Renal pelvis (tissue), 1 donor: ENCODE measurements at regions not wholly inside any gene's neighbourhood (a gene's known extent, or its start where the extent isn't known, plus 50 kb on each side); places are given as distances from the start of the nearest gene placed in this dataset.

Experiments used
- DNase-seq: peaks from one replicate; pipeline ENCODE4 v3.0.0-alpha.2; 2013

DNA sequence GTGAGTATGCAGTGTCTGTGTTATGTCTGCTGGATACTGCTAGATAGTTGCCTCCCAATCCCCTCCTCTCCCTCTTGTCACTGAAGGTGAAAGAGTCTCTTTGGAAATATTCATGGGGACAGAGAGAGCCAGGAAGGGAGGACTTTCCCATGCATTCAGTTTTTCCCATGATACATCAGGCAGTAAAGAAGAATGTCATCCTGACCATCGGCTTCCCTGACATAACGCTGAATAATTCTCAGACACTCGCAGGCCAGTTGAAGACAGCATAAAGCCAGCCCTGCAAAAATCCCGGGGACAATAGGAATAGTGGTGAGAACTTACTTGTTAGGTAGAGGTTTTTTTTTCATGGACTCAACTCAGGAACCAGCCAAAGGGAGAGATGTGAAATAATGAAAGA is 58.1 kb downstream of the KLF4 start:
- DNase-seq, result no peak

- DNase-seq, result no peak
These were observed 59.5 kb downstream of the KLF4 start for GRCh38 chr9:107430071-107430470.

DNA sequence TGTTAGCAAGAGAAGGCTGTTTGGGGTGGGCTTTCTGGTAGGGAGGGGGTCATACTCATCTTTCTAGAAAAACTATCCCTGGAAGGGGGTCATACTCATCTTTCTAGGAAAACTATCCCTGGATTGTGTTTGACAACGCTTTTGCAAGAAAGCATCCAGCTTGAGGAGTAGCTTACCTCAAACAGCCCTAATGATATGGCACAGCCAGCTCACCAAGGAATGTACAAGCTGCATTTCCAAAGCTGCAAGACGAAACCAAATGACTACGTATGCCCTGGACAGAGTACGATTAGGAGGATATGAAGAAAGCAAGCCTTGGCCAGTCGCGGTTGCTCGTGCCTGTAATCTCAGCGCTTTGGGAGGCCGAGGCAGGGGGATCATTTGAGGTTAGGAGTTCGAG is 63.4 kb downstream of the KLF4 start:
- DNase-seq, result no peak

- DNase-seq, result peak; percentile 52
These were observed 64.2 kb downstream of the KLF4 start for GRCh38 chr9:107425101-107426025.

- no peak for DNase-seq
These were observed 66.0 kb downstream of the KLF4 start for GRCh38 chr9:107423540-107423939.

DNA sequence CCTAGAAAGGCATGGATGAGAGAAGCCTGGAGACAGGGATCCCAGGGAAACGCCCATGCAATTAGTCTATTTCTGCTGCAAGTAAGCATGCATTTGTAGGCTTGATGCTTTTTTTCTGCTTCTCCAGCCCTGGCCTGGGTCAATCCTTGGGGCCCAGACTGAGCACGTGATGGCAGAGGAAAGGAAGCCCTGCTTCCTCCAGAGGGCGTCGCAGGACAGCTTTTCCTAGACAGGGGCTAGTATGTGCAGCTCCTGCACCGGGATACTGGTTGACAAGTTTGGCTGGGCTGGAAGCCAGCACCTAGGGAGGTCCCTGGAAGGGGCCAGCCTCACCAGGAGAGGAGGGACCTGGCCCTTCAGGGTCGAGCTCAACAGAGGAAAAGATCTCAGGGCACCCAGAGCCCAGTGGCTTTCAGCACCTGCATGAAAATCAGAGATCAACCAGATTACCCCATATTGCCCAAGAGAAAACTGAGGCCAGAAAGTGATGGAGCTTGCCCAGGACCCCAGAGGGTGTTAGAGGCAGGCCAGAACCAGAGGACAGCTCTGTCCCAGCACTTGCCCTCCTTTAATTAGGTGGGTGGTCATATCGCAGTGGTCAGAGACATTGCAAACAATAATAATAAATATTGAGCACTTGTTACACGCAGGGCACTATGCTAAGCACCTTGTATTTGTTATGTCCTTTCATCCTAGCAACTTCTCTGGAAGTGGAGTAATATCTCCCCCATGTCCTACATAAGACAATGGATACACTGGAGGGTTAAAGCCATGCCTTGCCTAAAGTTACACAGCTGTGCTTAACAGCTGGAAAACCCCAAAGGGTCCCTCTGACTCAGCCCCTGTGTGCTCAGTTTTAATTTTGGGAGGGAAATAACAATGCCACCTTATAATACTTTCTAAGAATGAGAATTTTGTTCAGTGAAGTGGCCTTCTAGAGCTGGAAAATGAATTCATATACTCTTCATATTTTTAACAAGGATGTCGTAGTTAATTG is 67.1 kb downstream of the KLF4 start:
- DNase-seq, result peak; percentile 74

- no peak for DNase-seq
These were observed 79.1 kb downstream of the KLF4 start for GRCh38 chr9:107410420-107410819.

DNA sequence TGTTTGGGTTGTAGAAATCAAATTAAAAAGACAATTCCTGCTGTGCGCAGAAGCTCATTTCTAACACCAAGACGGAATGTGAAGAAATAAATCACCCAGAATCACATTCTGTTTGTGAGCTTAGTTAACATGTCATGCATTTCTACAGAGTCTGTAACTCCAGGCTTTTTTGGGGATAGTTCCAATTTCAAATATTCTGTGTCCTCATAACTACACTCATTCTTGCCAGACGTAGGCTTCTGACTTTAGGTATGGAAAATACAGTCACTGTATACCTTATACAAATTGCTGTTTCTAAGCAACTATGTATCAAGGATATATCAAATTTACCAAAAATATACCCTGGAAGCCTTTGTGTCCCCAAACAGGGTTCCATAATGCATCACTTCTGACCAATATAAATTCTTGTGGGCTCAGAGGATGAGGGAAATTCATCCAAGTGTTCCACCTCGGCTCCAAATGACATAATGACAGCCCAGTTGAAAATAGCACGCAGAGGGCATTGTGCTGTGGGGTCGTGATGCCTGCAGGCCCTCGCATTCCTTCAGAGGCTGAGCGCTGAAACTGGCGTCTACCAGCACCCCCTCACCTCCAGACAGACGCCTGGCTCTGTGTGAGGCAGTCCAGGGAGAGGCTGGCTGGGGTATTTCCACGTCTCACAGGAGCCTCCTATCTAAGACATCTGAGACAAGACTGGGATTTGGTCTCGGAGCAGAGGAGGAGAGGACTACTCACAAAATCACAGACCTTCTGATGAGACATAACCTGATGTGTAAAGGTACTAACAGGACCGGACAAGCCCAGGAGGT is 79.8 kb downstream of the KLF4 start:
- DNase-seq, result no peak

DNA sequence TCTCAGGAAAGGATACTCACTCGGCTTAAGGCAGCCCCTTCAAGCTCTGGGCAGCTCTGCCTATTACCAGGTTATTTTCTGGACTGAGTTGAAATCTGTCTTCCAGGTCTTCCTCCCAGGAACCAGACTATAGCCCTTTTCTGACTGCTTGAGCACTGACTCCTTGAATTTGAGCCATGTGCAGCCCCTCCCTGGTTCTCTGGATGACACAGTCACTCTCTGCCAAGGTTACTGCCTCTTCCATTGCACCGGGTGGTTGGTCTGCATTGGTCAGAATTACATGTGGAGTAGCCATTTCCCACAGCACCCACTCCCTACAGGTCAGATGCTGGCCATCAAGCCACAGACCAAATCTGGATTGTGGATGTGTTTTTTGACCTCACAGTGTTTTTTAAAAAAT is 81.9 kb downstream of the KLF4 start:
- no peak for DNase-seq

GRCh38 chr9:107405511-107405910 is 84.1 kb downstream of the KLF4 start:
- no peak for DNase-seq

GRCh38 chr9:107404736-107405135 is 84.8 kb downstream of the KLF4 start:
- no peak for DNase-seq

DNA sequence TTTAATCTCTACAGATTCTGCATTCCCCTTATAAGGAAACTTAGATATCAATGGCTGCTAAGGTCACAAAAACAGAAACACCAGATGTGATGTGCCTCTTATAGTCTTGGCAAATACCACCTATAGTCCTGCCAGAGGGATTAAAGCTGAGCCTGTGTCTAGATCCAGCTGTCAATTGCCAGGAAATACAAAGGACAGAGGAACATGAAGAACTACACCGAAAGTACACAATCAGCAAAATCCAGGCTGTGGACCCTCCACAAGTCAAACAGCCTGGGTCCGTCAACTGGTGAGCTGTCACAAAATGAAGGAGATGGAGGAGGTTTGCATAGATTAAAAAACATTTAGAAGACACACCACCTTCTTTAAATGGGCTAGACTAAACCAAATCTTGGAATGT is 85.4 kb downstream of the KLF4 start:
- no peak for DNase-seq

GRCh38 chr9:107397076-107398044 is 92.2 kb downstream of the KLF4 start:
- no peak for DNase-seq

GRCh38 chr9:107394264-107394663 is 95.3 kb downstream of the KLF4 start:
- no peak for DNase-seq

DNA sequence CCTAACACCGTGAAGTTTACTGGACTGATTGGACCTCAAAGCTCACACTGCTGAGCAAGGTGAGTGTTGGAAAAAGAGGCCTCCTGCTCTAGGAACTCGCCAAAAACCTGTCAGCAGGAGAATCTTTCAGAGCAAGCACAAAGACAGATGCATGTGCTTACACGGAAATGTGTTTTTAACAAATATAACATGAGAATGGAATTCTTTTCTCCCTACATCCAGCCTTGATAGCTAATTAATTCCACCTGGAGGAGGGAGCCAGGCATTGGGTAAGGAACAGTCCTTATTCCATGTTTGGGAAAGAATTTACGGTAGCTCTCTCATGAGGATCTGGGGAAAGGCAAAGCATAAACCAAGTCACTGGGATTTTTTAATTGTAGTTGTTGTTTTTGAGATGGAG is 98.8 kb downstream of the KLF4 start:
- DNase-seq, result no peak

- no peak for DNase-seq
These were observed 99.3 kb downstream of the KLF4 start for GRCh38 chr9:107390279-107390678.

GRCh38 chr9:107389617-107390071 is 99.9 kb downstream of the KLF4 start:
- DNase-seq, result no peak

GRCh38 chr9:107388890-107389289 is 100.7 kb downstream of the KLF4 start:
- DNase-seq, result no peak

DNA sequence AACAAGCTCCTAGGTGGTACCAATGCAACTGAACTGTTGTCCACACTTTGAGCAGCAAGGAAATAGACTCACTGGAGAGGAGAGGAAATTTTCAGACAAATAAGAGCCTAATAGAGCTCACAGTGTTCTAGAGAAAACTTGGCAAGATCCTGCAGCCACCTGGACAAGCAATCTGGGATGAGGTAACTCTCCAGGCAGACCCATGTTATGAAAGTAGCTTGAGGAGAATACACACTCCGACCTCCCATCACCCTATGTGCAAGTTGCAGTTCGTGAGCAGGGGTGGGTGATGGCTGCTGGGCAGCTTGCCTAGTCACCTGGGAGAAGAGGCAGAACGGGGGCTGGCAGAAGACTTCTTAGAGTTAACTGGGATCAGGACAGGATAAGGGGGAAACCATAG is 102.2 kb downstream of the KLF4 start:
- DNase-seq, result no peak

- DNase-seq, result no peak
These were observed 103.2 kb downstream of the KLF4 start for GRCh38 chr9:107386396-107386795.
